DMS153 treated with DMSO at 0.1 percent for 48 hours (cell line): ENCODE measurements at regions not wholly inside any gene's neighbourhood (a gene's known extent, or its start where the extent isn't known, plus 50 kb on each side); places are given as distances from the start of the nearest gene placed in this dataset.
"Not testable (repeated sequence)": the region's sequence is repeated elsewhere in the genome, so short reads cannot be mapped to it uniquely, and the experiment has no call there.

Source experiments
- DNase-seq: peaks from one replicate; lab custom pipeline; 2025; ENCODE audit not compliant: unreplicated experiment; lab: John Stamatoyannopoulos, UW

DNA sequence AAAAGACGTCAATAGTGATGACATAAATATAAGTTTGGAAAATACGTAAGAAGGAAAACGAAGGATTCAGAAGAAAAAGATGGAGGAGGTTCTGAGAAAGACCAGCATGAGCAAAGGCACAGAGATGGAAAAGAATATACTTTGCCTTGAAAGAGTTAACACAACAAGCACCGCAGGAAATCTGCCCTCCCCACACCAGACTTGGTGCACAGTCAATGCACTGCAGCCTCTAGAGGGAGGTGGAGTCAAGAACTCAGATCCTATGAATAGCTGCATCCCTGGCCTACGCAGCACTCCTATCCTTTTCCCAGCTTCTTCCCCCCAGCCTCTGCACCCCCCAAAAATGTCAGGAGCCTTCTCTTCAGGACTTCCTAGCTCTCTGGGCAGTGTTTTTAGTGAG is 1370.6 kb upstream of the LRRTM3 start:
- DNase-seq, result no peak

DNA sequence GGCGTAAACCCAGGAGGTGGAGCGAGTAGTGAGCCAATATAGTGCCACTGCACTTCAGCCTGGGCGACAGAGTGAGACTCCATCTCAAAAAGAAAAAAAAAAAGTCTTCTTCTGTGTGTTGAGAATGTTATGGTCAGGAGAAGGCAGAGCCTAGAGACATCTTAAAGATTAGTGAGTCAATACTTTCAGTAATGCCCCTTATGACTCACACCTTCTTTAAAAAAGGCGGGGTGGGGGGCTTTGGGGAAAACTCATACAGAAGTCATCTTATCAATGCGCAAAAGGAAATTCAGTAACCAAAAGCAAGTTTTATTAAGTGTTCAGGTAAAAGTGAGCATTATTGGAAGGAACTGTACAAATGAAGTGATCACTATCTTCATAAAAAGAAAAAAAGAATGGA is 1369.8 kb upstream of the LRRTM3 start:
- DNase-seq, result no peak

DNA sequence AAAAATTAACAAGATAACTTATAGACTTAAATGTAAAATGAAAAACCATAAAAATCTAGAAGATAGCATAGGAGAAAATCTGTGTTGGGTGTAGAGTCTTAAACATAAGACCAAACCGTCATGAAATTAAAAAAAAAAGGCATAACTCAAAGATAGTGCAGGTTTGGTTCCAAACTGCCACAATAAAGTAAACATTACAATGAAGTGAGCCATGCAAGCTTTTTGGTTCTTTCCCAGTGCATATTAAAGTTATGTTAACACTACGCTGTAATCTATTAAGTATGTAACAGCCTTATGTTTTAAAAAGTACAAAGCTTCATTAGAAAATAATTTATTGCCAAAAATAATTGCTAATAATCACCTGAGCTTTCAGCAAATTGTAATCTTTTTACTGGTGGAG is 1366.5 kb upstream of the LRRTM3 start:
- DNase-seq, result no peak

DNA sequence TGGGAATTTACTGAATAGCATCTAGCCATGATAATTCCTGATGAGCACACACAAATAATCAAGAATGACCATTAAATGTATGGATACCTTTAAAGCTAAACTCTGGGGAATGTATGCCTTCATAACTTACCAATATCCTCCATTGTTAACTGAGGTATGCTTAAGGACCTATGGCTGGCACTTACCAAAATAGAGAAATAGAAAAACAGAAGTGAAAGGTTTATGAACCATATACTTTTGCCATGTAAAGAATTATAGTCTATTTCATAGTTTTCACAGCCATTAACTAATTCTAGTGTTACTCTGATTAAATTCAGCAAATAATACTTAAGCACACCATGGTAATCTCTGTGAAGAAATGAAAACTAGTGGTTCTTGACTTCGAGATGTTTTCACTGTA is 1360.6 kb upstream of the LRRTM3 start:
- DNase-seq, result no peak

DNA sequence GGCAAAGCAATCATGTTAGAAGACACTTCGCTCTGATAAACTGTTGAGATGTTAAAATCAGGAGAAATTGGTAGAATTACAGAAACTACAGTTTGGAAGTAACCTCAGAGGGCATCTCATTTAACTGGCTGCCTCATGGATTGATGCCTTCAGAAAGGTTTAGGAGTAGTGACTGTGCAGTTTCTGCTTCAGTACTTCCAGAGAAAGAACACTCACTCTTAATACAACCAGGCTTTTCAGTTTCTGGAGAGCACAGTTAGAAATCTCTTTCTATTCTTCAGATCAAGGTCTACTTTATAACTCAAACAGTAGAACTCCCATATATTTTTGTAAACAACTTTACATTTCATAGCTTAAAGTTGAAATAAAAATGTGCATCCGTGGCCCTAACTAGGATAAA is 1358.9 kb upstream of the LRRTM3 start:
- DNase-seq, result no peak

DNA sequence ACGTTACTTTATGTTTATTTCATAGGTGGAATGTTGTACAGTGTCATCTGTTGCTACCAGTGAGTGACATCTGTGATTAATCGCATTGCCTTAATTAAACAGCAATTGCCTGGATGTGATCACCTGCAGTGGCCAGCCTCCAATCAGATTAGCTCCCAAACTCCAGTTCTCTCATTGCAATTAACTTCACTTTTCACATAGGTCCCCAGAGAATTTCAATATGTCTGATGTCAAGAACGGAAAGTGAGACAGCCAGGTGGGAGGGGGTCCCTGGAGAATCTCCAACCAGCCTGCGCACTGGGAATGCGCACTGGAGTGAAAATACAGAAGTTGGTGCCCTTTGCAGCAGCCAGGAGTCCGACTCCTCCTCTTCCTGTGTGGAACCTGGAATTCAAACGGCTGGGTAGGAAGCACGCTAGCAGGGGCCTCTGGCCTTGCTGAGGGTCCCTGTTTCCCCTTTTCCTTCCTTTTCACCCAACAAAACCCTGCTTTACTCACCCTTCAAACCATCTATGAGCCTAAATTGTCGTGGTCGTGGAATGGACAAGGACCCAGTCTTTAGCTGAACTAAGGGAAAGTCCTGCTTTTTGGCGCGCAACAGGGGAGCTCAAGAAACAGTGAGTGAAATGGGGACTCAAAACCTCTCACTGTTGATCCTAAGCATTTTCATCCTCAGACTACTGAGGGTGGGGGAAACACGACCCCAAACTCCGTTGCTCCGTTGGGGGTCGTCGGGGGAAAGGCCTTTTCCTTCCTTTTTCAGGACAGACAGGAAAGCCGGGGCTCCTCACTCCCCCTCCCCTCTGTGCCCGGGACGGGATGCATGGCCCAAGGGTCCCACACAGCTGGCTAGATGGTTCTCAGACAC is 1355.5 kb upstream of the LRRTM3 start:
- DNase-seq, result no peak

DNA sequence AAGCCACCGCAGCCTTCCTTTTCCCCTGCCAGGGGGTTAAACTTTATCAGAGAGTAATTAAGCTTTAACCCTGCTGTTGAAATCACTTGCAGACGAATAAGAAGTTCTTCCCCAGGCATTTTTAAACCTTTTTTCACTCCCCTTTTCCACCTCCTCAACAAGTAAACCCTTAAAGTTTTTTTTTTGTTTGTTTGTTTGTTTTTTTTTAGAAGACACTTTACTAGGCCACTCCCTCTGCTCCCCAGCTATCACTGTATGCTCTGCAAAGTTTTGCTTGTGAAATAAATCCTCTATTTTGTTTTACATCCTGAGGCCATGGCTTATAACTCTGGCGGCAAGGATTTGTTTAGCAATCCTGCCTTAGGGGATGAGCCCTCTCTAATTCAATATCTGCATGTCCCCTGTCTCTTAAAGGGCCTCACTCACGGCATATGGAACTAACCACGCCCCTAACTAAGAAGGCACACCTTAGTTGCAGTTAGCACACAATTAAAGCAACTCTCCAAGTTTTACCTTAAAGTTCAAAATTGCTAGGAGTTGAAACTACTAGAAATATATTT is 1354.7 kb upstream of the LRRTM3 start:
- no peak for DNase-seq

DNA sequence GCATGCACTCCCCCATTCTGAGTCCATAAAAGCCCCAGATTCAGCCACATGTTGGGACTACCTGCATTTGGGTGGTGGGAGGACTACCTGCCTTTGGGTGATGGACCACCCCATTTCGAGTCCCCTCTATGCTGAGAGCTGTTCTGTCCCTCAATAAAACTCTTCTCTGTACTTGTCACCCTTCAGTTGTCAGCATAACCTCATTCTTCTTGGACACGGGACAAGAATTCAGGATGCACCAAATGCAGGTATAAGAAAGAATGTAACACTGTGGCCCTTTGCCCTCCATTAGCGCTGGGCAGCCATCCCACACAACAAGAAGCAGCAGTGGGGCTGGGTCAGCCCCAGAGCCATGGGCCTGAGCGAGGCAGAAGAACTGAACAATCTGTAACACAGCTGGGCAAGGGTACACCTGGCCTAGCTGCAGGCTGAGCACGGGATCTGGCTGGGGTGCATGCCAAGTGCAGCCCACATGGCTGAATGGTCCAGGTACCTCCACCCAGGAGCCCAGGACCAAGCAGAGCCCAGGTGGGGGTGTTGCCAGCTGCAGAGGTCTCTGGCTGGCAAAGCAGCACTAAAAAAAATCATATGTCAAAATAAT is 1344.3 kb upstream of the LRRTM3 start:
- no peak for DNase-seq

DNA sequence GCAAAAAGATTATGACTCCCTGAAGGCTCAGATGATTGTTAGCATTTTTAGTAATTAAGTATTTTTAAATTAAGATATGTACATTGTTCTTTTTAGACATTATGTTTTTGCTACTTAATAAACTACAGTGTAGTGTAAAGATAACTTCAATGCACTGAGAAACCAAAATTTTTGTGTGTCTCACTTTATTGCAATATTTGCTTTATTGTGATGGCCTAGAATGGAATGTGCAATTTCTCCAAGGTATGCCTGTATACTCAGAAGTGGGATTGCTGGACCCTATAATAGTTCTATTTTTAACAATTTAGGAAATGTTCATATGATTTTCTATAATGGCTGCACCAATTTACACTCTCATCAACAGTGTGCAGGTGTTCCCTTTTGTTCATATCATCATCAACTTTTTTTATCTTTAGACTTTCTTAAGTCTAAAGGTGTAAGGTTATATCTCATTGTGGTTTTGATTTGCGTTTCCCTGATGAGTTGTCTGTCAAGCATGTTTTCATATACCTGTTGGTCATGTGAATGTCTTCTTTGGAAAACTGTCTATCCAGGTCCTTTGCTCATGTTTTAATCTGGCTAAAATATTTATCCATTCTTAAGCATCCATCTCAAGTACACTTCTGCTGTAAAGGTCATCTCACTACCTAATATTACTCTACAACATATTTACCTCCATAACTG is 1323.5 kb upstream of the LRRTM3 start:
- no peak for DNase-seq

DNA sequence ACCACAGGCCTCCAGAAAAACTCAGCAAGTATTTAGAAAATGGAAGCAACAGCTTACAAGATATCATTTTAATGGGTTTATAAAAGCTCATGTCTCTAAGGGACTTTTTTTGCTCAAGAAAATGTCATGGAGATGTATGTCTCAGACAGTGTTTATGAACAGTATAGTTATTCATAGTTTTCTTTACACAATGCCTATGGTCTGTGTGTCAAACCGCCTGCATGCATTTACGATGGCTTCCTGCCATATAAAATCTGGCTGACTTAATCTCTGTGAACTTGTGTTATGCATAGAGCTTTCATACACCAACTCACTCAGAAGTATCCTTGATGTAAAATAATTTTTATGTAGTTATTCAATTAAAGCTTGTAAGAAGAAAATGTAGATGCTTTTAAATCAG is 1314.2 kb upstream of the LRRTM3 start:
- no peak for DNase-seq

DNA sequence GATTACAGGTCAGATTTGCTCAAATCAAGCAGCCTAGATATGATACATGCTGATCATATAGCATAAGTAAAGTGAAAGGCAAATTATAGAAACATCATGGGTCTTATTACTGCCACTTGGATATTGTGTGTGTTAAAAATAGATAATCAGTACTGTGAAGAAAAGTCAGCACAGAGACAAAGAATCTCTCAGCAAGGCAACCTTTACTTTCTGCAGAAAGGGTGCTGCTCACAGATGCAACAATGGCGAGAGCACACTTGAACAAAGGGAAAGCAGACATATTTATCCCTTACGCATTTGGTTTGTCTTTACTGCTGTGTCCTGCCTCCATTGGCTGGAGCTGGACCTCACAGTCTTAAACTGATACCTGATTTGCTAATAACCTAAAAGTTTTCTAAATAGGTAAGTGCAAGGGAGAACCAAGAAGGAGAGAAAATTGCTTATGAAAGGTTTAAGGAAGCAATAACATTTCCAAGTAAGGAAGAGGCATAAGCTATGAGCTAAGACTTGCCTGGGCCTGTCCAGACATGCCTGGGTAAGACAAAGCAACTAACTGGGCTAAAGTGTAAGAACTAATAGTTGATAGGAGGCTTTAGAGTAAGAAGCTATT is 1310.8 kb upstream of the LRRTM3 start:
- DNase-seq, result no peak

DNA sequence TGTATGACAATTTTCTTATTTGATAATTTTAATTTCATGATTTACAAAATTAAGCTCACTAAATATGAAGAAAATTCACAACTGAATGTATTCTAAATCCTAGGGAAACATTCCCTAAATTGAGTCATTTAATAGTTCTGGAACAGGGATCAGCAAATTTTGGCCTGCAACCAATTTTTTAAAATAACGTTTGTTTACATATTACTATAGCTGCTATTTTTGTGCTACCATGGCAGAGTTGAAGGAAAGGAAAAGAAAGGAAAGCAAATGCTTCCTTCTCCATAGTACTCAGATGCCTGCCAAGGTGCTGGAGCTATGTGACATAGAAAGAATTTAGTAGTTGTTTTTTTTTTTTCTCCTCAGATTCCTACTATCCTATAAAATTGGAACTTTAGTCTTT is 1307.7 kb upstream of the LRRTM3 start:
- DNase-seq, result no peak

DNA sequence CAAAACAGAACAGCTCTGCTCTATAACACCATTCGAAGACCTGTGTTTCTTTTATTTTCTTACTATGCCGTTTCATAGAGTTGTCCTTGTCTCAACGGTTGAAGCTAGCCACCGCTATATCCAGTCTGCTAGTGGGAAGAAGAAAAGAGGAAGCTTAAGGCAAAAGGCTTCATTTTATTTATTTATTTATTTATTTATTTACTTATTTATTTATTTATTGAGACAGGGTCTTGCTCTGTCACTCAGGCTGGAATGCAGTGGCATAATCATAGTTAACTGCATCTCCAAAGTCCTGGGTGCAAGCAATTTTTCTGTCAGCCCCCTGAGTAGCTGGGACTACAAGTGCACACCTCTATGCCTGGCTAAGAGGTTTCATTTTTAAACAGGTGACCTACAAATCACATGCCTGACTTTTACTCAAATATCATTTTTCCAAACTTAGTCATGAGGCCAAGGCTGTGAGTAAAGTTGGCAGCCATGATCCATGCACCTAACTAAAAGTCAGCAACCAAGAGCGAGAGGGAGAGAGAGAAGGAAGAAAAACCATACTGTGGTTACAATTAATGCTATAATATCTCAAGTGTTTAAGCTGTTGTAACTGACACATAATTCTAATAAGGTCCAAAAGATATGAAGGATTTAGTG is 1305.3 kb upstream of the LRRTM3 start:
- no peak for DNase-seq

DNA sequence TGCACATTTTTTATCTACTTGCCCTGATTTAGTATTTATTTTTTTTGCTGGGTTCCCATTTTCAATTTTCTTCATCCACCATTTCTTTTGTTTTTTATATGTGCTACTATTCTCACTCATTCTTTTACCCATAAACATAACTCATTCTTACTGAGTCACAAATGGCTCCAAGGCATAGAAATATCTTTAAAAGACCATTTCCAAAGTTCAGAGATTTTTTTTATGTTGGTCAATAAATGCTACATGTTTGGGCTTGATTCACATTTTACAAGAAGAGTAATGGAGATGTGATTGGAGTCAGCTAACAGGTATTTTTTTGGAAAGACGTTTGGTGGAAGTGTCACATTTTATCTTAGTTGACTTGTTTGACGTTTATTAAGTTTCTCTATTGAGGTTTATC is 1303.2 kb upstream of the LRRTM3 start:
- no peak for DNase-seq

DNA sequence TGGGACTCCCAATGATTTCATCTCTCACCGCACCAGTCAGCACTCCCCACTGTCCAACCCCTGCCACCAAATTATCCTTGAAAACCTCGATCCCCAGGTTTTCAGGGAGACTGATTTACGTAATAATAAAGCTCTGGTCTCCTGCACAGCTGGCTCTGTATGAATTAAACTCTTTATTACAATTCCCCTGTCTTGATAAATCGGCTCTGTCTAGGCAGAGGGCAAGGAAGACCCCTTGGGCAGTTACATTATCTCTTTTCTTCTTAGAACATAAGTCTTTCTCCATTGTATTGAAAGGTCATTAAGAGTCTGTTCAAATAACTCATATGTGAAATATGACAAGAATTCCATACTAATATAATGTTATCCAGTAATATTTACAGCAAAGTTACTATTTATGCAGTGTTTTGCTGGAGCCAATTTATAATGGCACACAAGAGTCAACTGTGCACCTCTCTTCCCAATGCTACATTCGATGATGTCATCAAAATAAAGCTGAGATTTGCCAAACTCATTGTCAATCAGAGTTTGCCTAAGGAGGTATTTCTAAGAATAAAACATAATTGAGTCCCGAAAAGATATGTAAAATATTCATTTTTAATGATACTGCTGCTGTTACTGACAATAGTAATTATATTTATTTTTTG is 1297.2 kb upstream of the LRRTM3 start:
- DNase-seq, result no peak

DNA sequence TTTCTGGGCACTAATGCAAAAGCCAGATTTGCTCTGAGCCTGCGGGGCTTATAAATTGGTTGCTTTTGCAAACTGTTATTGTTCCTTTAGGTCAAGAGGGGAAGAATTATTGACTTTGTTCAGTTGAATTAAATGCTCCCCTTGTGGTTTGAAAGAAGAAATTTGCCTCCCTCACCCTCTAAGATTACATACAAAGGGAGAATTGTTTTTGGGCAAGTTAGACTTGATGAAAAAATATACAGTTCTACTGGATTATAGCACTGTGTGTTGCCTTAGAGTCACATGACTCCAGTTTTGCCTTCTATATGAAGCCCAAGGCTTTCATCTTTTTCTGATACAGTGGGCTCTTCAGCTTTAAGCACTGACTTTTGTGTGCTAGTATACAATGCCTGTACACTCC is 1265.8 kb upstream of the LRRTM3 start:
- DNase-seq, result no peak

DNA sequence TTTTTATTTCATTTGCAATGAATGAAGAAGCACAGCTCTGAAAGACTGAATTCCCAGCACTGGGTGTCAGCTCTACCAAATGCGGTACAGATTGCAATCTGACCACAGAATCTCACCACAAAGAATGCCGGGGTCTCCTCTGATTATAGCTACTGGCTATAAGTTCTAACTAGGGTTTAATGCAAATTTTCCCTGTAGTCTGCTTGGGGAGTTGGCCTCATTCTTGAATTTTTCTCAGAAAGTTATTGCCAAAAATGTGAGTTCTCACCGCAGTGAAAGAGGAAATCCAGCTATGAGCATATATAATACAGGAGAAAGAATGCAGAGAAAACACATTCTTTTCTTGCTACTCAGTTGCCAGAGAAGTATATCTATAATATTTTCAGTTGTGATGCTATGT is 1255.7 kb upstream of the LRRTM3 start:
- DNase-seq, result no peak

DNA sequence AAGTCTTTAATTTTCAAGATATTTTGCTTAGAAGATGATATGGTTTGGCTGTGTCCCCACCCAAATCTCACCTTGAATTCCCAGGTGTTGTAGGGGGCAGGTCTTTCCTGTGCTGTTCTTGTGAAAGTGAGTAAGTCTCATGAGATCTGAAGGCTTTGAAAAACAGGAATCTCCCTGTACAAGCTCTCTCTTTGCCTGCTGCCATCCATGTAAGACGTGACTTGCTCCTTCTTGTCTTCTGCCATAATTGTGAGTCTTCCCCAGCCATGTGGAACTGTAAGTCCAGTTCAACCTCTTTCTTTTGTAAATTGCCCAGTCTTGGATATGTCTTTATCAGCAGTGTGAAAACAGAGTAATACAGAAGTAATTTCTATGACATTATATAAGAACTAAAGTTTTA is 1255.2 kb upstream of the LRRTM3 start:
- not testable (repeated sequence) for DNase-seq

DNA sequence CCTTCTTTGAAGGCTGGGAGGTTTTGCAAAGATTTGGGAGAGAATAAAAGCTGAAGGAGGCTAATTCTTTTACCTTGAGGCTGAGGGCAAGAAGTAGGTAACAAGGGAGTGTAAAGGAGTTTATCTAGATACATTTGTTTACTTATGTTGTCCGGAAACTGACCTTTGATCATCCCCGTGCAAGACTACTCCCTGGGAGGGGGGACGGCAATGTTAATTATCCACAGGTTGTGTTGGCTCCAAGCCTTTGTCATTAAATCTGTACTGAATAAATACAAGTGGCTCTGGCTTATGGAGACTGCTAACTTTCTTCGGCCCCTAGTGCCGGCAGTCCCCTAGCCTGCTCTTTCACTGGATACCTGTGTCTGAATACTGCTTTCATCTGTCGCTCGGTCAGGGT is 1250.6 kb upstream of the LRRTM3 start:
- no peak for DNase-seq

DNA sequence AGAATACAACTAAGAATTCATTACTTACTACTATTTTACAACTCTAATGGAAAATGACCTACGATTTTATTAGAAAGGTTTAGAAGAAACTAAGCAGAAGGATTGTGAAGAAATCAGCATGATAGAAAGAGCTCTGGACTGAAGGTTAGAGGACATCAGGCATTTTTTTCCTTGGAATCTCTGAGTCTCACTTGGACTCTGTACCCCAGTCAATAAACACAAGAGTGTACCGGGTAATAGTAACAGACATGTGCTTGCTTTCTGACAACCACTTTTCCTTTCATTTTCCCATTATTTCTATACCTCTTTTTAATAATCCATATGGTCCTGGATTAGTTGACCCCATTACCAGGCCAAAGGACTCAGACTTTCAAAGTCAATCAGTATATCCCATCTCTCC is 1240.9 kb upstream of the LRRTM3 start:
- no peak for DNase-seq
